ENCODE measurements at regions not wholly inside any gene's neighbourhood (a gene's known extent, or its start where the extent isn't known, plus 50 kb on each side); places are given as distances from the start of the nearest gene placed in this dataset.

GRCh38 chr5:175388531-175388930, 55.5 kb downstream of the DRD1 start:
- DNase-seq: no peak

GRCh38 chr5:175387144-175387543, 56.8 kb downstream of the DRD1 start:
- no peak for DNase-seq

- DNase-seq: no peak
Measured at GRCh38 chr5:175386526-175386925, 57.5 kb downstream of the DRD1 start.

- no peak for DNase-seq
Measured at GRCh38 chr5:175385691-175386362, 58.2 kb downstream of the DRD1 start.

- DNase-seq: no peak
Measured at GRCh38 chr5:175384724-175385552, 59.0 kb downstream of the DRD1 start.

GRCh38 chr5:175383350-175383749, 60.6 kb downstream of the DRD1 start:
- peak; percentile 74 for DNase-seq

GRCh38 chr5:175382171-175382570, 61.8 kb downstream of the DRD1 start:
- DNase-seq: no peak

- DNase-seq: no peak
Measured at GRCh38 chr5:175381130-175381529, 62.9 kb downstream of the DRD1 start.

GRCh38 chr5:175380701-175381100, 63.3 kb downstream of the DRD1 start:
- DNase-seq: no peak

GRCh38 chr5:175379867-175380266, 64.1 kb downstream of the DRD1 start:
- DNase-seq: no peak

GRCh38 chr5:175378444-175379028, 65.4 kb downstream of the DRD1 start:
- DNase-seq: no peak

- no peak for DNase-seq
Measured at GRCh38 chr5:175377816-175378215, 66.2 kb downstream of the DRD1 start.

GRCh38 chr5:175374166-175374875, 69.7 kb downstream of the DRD1 start:
- DNase-seq: no peak

- DNase-seq: no peak
Measured at GRCh38 chr5:175365866-175366265, 78.1 kb downstream of the DRD1 start.

- no peak for DNase-seq
Measured at GRCh38 chr5:175363300-175363699, 80.7 kb downstream of the DRD1 start.

- DNase-seq: no peak
Measured at GRCh38 chr5:175357995-175358394, 86.0 kb downstream of the DRD1 start.

- DNase-seq: no peak
Measured at GRCh38 chr5:175356428-175356827, 87.6 kb downstream of the DRD1 start.

GRCh38 chr5:175354964-175355363, 89.0 kb downstream of the DRD1 start:
- peak; percentile 15 for DNase-seq

GRCh38 chr5:175353926-175354325, 90.1 kb downstream of the DRD1 start:
- DNase-seq: no peak

- DNase-seq: no peak
Measured at GRCh38 chr5:175351897-175352590, 91.9 kb downstream of the DRD1 start.

- no peak for DNase-seq
Measured at GRCh38 chr5:175351126-175351525, 92.9 kb downstream of the DRD1 start.

- DNase-seq: no peak
Measured at GRCh38 chr5:175347931-175348330, 96.1 kb downstream of the DRD1 start.

- no peak for DNase-seq
Measured at GRCh38 chr5:175347027-175347426, 97.0 kb downstream of the DRD1 start.
